Upper lobe of right lung (tissue), 1 donor: ENCODE measurements at regions not wholly inside any gene's neighbourhood (a gene's known extent, or its start where the extent isn't known, plus 50 kb on each side); places are given as distances from the start of the nearest gene placed in this dataset.

ENCODE experiments used
- ATAC-seq: fragments of 200-7000 bp; cut with Tn5 transposase; one replicate; pipeline ENCODE4 v1.9.1; 2020; ENCODE audit warnings: mild to moderate bottlenecking, moderate library complexity
- DNase-seq: peaks from one replicate; pipeline ENCODE4 v3.0.0-alpha.2; 2020
- H3K27ac ChIP-seq: fragments of 200-600 bp; one replicate; pipeline ENCODE4 v1.8.0; 2022
- H3K27me3 ChIP-seq: fragments of 200-600 bp; one replicate; pipeline ENCODE4 v1.8.0; 2022; ENCODE audit warnings: mild to moderate bottlenecking
- H3K36me3 ChIP-seq: fragments of 200-600 bp; one replicate; pipeline ENCODE4 v1.8.0; 2022
- H3K4me1 ChIP-seq: fragments of 200-600 bp; one replicate; pipeline ENCODE4 v1.8.0; 2022
- H3K4me3 ChIP-seq: fragments of 200-600 bp; one replicate; pipeline ENCODE4 v1.8.0; 2022; ENCODE audit warnings: mild to moderate bottlenecking
- H3K9me3 ChIP-seq: fragments of 200-600 bp; one replicate; pipeline ENCODE4 v1.8.0; 2022
- intact Hi-C: fragments of 100-400 bp; cut with DNase I; formaldehyde crosslinking; loops from one replicate; pipeline ENCODE4 v1.11.0; 2022
- TF ChIP-seq, protein P1 (sequence below): fragments of 200-600 bp; IDR thresholded peaks from one replicate; pipeline ENCODE4 v1.8.0; 2022; ENCODE audit warnings: antibody characterized with exemption
- donor health status: DM: no; HTN: yes; CAD: no; lungs with severe emphysema.

DNA sequence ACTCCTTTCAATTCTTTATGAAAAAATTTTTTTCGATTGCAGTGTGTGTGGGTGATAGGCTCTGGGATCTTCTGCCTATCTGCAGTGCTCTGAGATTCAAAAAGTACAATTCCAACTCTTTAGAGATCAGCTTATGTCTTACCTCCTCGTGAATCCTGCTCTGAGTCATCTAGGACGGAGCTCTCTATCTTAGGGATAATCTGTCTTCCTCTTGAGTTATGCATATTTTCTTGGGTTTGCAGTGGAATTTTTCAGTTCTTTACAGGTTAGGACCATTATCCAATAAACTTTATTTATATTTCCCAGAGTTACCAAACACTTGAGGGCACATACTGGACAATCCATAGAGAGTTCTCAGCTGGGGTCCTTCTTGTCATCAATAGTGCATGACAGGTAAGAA, 428.6 kb downstream of the ACTR3B start:
- Histone ChIP-seq H3K9me3 (no peaks in the 10 kb centered on the region), H3K27me3 (no peaks in the 10 kb centered on the region), H3K4me1 (no peaks in the 10 kb centered on the region), H3K4me3 (no peak overlapping the region), H3K27ac (no peak overlapping the region), H3K36me3 (no peaks in the 10 kb centered on the region)
- no peak for DNase-seq
- no peak for ATAC-seq
- TF ChIP-seq, protein P1, sequence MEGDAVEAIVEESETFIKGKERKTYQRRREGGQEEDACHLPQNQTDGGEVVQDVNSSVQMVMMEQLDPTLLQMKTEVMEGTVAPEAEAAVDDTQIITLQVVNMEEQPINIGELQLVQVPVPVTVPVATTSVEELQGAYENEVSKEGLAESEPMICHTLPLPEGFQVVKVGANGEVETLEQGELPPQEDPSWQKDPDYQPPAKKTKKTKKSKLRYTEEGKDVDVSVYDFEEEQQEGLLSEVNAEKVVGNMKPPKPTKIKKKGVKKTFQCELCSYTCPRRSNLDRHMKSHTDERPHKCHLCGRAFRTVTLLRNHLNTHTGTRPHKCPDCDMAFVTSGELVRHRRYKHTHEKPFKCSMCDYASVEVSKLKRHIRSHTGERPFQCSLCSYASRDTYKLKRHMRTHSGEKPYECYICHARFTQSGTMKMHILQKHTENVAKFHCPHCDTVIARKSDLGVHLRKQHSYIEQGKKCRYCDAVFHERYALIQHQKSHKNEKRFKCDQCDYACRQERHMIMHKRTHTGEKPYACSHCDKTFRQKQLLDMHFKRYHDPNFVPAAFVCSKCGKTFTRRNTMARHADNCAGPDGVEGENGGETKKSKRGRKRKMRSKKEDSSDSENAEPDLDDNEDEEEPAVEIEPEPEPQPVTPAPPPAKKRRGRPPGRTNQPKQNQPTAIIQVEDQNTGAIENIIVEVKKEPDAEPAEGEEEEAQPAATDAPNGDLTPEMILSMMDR: no peak
- intact Hi-C loops: no loop called here

DNA sequence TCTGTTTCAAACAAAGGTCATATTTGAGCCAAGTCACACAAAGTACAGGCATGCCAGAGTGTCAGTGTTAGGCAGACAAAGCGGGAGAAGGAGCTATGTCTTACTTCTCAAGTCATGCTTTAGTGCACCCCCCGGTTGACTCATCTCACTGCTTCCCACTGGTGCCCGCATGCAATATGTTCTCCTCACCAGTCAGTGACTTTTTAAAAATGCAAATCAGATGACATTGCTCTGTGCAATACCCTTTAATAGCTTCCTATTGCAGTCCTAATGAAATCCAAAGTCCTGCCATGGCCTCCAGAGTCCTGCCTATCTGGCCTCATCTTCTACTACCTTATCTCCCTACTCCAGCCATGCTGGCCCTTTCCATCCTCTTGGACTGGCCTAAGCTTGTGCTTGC, 429.1 kb downstream of the ACTR3B start:
- ATAC-seq (no peak), DNase-seq (no peak)
- no peak overlapping the region for H3K4me3 ChIP-seq

DNA sequence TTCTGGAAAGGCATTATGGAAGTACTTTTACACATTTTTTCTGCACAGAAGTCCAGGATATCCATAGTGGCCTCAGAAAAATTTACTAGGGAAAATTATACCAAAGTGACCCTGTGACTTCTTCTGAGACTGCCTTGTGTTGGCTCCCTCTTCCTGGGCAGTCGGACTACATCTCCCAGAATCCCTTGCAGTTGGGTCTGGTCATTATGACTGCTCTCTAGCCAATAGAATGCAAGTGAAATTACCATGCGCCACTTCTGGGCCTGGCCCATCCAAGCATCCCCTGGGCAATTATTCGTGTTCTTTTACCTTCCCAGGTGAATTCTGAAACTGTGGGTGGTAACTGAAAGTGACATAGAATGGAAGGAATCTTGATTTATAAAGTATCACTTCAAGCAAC, 430.9 kb downstream of the ACTR3B start:
- intact Hi-C loops: no loop called here
- peak; percentile 19 for ATAC-seq
- no peak overlapping the region for H3K4me3 ChIP-seq
- no peak overlapping the region for H3K27ac ChIP-seq
- no peaks in the 10 kb centered on the region for H3K4me1 ChIP-seq
- H3K9me3 ChIP-seq: no peaks in the 10 kb centered on the region
- TF ChIP-seq, protein P1: no peak
- DNase-seq: no peak
- no peaks in the 10 kb centered on the region for H3K36me3 ChIP-seq
- no peaks in the 10 kb centered on the region for H3K27me3 ChIP-seq

More for the DNA sequence above, 429.1 kb downstream of the ACTR3B start:
- intact Hi-C loops: no loop called here
- TF ChIP-seq, protein P1: no peak
- Histone ChIP-seq H3K36me3 (no peaks in the 10 kb centered on the region), H3K27me3 (no peaks in the 10 kb centered on the region), H3K4me1 (no peaks in the 10 kb centered on the region), H3K27ac (no peak overlapping the region), H3K9me3 (no peaks in the 10 kb centered on the region)

DNA sequence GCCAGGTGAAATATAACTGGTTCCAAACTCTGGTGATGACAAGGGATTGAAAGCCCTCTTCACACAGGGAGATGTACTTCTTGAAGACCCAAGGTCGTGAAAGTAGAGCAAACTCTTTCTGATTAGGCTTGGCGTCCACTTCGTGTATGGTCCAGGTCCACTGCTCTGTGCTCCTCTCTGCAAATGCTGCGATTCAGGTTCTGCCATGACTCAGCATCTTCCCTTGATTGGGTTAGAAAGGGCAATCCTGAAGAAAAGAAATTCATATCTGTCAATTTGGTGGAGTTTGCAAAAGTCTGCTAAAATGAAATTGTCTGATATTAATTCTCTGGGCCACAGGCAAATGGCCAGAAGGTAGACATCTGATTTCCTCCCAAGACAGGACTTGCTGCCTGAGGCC, 431.4 kb downstream of the ACTR3B start:
- Histone ChIP-seq H3K4me1 (no peaks in the 10 kb centered on the region), H3K9me3 (no peaks in the 10 kb centered on the region), H3K27me3 (no peaks in the 10 kb centered on the region), H3K27ac (no peak overlapping the region), H3K36me3 (no peaks in the 10 kb centered on the region), H3K4me3 (no peak overlapping the region)
- DNase-seq (no peak), ATAC-seq (no peak)
- TF ChIP-seq, protein P1: no peak
- intact Hi-C loops: no loop called here

DNA sequence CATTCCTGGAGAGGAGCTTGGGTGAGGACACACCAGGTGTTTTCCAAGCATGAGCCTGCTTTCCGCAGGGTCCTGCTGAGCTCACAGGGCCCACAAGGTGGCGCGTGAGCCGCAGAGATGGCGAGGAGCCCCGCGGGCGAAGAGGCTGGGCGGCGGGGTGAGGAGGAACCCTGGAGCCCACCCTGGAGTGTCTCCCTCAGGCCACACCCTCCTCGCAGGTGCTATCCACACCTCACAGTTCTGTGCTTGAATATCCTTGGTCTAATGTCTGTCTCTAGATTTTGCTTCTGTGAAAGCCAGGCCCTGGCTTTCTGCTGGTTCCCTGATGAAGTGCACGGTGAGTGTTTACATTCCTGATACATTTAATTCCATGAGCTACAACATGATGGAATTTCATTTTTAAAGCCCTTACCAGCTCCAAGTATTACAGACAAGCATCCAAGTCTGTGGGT, 433.6 kb downstream of the ACTR3B start:
- DNase-seq (peak; percentile 75), ATAC-seq (peak; percentile 93)
- TF ChIP-seq, protein P1: peak; percentile 57
- H3K4me3 ChIP-seq: peak overlapping the region; percentile 31
- H3K36me3 ChIP-seq: no peaks in the 10 kb centered on the region
- intact Hi-C loops: no loop called here
- no peak overlapping the region for H3K27ac ChIP-seq
- no peaks in the 10 kb centered on the region for H3K27me3 ChIP-seq
- no peaks in the 10 kb centered on the region for H3K4me1 ChIP-seq
- H3K9me3 ChIP-seq: no peaks in the 10 kb centered on the region

DNA sequence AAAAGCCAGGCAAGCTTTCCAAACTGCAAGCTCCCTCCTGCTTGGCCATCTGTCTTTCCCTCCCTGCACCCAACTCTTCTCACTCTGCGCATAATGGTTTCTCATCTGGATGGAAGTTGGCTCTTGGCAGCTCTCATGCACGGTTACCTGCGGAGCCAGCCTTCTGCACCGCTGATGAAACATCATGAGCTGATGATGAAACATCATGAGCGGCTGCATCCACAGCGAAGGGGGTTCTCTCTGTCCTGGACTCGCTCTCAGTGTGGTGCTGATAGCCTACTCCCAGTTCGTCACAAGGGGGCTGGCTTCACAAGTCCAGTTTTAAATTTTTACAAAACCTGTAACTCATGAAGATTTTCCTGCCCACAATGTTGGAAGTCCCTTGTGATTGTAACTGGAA, 457.5 kb downstream of the ACTR3B start:
- intact Hi-C loops: no loop called here
- ATAC-seq (no peak), DNase-seq (no peak)
- Histone ChIP-seq H3K4me3 (no peak overlapping the region), H3K27me3 (no peaks in the 10 kb centered on the region), H3K36me3 (no peaks in the 10 kb centered on the region), H3K4me1 (no peaks in the 10 kb centered on the region), H3K27ac (no peak overlapping the region), H3K9me3 (peaks cover 6% of the 10 kb centered on the region)
- TF ChIP-seq, protein P1: no peak
